GM18505 (cell line): ENCODE measurements at regions not wholly inside any gene's neighbourhood (a gene's known extent, or its start where the extent isn't known, plus 50 kb on each side); places are given as distances from the start of the nearest gene placed in this dataset.

Experiments used
- ATAC-seq: cut with Tn5 transposase; IDR thresholded peaks from one replicate; pipeline ENCODE4 v1.9.1; 2021; ENCODE audit not compliant: unreplicated experiment
- POLR2A ChIP-seq: IDR thresholded peaks from 4 replicates; pipeline ENCODE4 v1.6.1; 2011; ENCODE audit warnings: borderline replicate concordance; ENCODE audit not compliant: insufficient read depth, insufficient read length; ENCODE audit errors: extremely low read depth

DNA sequence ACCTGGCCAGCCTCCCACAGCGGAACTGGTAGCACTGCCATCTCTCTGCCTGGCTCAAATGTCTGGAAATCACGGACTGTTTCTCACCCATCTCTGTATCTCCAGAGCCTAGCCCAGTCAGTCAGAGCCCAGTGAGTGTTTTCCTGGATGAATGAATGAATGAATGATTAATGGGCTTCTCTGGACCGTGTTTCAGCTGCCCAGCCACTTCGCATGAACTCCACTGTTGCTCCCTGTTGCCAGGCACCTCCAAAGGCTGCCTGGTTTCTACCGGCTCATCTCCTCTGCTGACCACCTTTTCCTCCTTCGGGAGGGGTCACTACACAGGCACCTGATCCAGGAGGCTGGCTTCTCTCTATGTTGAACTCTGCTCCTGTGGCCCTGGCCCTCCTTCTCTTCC is 91.0 kb upstream of the SDK2 start:
- no peak for ATAC-seq
- no peak for TF ChIP-seq POLR2A

- no peak for ATAC-seq
- TF ChIP-seq POLR2A: no peak
Observed at GRCh38 chr17:73738751-73739575, 94.7 kb upstream of the SDK2 start.

- ATAC-seq: no peak
- TF ChIP-seq POLR2A: no peak
Observed at GRCh38 chr17:73740370-73740769, 96.1 kb upstream of the SDK2 start.

DNA sequence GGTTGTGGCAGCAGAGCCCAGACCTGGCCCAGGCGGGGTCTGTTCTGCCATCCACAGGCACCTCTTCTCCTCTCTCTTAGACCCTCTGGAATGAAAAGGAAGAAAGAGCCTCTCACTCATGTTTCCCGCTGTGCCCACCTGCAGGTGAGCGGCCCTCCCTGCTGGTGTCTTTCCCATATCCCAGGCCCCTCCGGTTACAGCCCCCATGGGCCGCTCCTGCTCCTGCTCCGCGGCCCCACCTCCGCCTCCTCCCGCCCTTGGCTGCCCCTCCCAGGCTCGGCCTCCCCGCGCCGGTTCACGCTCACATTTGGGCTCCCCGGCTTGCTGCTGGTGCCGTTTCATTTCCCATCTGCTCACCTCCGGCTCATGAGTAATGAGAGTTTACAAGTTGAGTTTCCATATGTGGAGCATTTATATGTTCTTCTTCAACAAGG is 98.7 kb upstream of the SDK2 start:
- no peak for TF ChIP-seq POLR2A
- ATAC-seq: no peak

- TF ChIP-seq POLR2A: no peak
- ATAC-seq: no peak
Observed at GRCh38 chr17:73743518-73744201, 99.4 kb upstream of the SDK2 start.

DNA sequence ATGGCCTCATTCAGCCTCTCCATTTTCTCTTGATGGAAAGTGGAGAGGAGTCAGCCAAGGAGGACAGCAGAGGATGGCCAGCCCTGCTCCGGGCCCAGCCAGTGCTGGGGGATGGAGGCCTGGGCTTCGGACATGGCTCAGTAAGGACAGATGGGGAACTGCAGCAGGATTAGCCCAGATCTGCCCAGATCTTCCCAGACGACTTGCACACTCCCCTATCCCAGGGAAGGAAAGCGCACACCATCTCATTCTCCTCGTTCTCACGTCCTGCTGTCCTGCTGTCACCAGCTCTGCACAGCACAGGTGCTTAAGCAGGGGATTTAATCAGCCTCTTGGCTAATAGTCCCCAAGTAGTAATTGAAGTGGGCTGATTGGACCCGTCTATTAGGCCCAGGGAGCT is 100.2 kb upstream of the SDK2 start:
- no peak for TF ChIP-seq POLR2A
- ATAC-seq: no peak

DNA sequence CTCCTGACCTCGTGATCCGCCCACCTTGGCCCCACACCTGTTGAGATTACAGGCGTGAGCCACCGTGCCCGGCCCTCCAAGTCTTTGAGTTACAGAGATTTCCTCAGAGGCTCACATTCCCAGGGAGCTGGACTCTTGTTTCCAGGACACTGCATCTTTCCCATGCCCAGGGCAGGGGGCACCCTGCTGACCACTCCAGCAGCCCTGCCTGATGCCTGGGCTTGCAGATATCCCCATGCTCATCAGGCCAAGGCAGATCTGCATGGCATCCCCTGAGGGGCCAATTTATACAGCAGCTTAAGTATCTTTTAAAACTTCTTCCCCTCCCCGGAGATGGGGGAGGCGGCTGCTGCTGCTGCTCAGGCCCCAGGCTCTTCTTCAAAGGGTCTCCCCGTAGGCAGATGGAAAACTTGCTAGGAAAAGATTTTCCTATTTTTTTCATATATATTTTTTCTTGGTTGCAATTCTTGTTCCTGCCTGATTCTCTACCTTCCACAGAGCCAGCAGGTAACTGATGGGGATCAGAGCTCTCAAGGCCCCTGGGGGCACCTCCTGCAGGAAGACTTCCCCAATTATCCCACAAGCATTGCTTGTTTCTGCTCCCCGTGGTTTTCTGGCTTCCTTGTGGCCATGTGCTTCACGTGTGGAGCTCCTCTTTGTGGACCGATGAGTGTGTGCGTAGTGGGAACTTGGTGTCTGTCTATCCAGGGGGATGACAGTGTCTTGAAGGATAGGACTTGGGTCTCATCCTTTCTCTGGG is 102.2 kb upstream of the SDK2 start:
- ATAC-seq: no peak
- no peak for TF ChIP-seq POLR2A

DNA sequence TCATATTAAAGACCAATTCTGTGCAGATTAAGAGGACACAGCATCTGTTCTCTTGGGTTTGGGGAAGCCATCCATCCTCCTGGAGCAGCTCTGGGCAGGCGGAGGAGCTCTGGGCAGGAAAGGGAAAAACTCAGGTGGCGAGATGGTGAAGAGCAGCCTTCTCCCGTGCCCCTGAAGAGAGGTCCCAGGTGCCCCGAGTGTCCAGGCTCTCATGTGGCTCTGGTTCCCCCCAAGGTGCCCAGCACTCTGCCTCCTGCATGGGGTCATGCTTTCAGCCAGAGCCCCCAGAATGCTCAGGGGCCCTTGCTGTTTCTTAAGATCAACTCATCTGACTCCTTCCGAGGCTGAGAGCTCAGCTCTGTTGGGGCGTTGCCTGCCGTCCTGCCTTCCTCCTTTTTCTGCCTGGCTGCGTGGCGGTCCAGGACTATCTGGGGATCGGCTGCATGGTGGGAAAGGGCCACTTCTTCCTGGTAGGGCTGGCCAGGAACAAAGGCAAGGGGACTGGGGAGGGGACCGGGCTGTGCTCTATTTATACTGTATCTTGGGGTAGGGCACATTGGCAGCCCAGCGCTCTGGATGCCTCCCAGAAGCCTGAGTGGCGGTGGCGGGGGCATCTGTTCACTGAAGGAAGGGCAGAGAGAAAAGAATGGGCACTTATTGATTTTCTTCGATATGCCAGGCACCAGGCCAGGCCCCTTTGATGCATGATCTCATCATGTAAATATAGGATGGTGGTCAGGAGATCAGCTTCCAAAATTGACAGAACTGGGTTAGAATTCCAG is 103.2 kb upstream of the SDK2 start:
- TF ChIP-seq POLR2A: no peak
- no peak for ATAC-seq

- TF ChIP-seq POLR2A: no peak
- ATAC-seq: no peak
Observed at GRCh38 chr17:73748508-73748907, 104.3 kb upstream of the SDK2 start.

- TF ChIP-seq POLR2A: no peak
- no peak for ATAC-seq
Observed at GRCh38 chr17:73749337-73749823, 105.1 kb upstream of the SDK2 start.

GRCh38 chr17:73749928-73750605 is 105.8 kb upstream of the SDK2 start:
- ATAC-seq: no peak
- no peak for TF ChIP-seq POLR2A

DNA sequence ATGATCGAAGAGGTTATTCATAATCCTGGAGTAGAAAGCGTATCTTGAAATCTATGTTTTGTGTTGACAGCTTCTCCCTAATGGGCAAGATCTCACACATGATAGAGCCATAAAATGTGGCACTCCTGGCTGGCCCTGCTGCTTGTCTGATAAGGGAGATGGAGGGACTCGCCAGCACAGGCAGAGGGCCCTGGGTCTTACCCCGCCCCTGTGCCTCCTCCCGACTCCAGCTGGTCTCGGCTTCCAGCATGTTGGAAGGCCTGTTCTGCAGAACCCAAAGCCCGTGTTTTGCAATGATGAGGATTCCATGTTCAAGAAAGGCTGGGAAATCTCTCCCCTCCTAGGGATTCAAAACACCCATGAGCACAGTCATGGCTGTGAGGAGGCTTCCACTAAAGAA is 106.7 kb upstream of the SDK2 start:
- TF ChIP-seq POLR2A: no peak
- ATAC-seq: no peak
